ENCODE measurements at regions not wholly inside any gene's neighbourhood (a gene's known extent, or its start where the extent isn't known, plus 50 kb on each side); places are given as distances from the start of the nearest gene placed in this dataset.
A peak's percentile ranks its signal among the peaks of the same experiment; 100 is the strongest.

- no peak overlapping the region for H3K4me2 ChIP-seq (ENCODE audit: low read length)
- peak overlapping the region; percentile 1; the same call in 1 of the 2 replicates for H2AFZ ChIP-seq (ENCODE audit: low read depth, low read length)
- no peaks in the 10 kb centered on the region for H3K9me3 ChIP-seq (ENCODE audit: insufficient read depth, low read length)
- no peak overlapping the region for H3K4me3 ChIP-seq (ENCODE audit: low read length)
- H3K9ac ChIP-seq (ENCODE audit: low read length), result no peak overlapping the region
- TF ChIP-seq EZH2phosphoT487 (IDR thresholded peaks at IDR 0.05; ENCODE audit: low read depth) (no peak), CTCF (IDR thresholded peaks at IDR 0.05; ENCODE audit: low read depth, low read length) (no peak)
- no peaks in the 10 kb centered on the region for H3K36me3 ChIP-seq (replicated peaks; ENCODE audit: low read depth, low read length)
- H4K20me1 ChIP-seq (ENCODE audit: insufficient read depth, low read length), result no peaks in the 10 kb centered on the region
- no peaks in the 10 kb centered on the region for H3K79me2 ChIP-seq (ENCODE audit: low read length)
- H3K27ac ChIP-seq (ENCODE audit: low read length), result no peak overlapping the region
- no peaks in the 10 kb centered on the region for H3K27me3 ChIP-seq (ENCODE audit: low read depth, low read length)
- peaks cover 2% of the 10 kb centered on the region; the same call in 1 of the 2 replicates for H3K4me1 ChIP-seq (ENCODE audit: low read length)
These were observed 1025.7 kb downstream of the PLA2G4A start for GRCh38 chr1:187854457-187854856.

GRCh38 chr1:187862506-187862905 lies 1033.8 kb downstream of the PLA2G4A start:
- Histone ChIP-seq H3K9ac (ENCODE audit: low read length) (no peak overlapping the region), H3K4me1 (ENCODE audit: low read length) (no peaks in the 10 kb centered on the region), H3K4me3 (ENCODE audit: low read length) (no peak overlapping the region), H3K9me3 (ENCODE audit: insufficient read depth, low read length) (no peaks in the 10 kb centered on the region), H3K27me3 (ENCODE audit: low read depth, low read length) (no peaks in the 10 kb centered on the region), H4K20me1 (ENCODE audit: insufficient read depth, low read length) (no peaks in the 10 kb centered on the region), H3K79me2 (ENCODE audit: low read length) (no peaks in the 10 kb centered on the region), H3K27ac (ENCODE audit: low read length) (no peak overlapping the region), H3K36me3 (replicated peaks; ENCODE audit: low read depth, low read length) (no peaks in the 10 kb centered on the region), H3K4me2 (ENCODE audit: low read length) (no peak overlapping the region), H2AFZ (ENCODE audit: low read depth, low read length) (no peak overlapping the region)
- TF ChIP-seq EZH2phosphoT487 (IDR thresholded peaks at IDR 0.05; ENCODE audit: low read depth), result no peak
- TF ChIP-seq CTCF (IDR thresholded peaks at IDR 0.05; ENCODE audit: low read depth, low read length), result no peak

- Histone ChIP-seq H3K36me3 (replicated peaks; ENCODE audit: low read depth, low read length) (no peaks in the 10 kb centered on the region), H4K20me1 (ENCODE audit: insufficient read depth, low read length) (no peaks in the 10 kb centered on the region), H2AFZ (ENCODE audit: low read depth, low read length) (no peak overlapping the region), H3K79me2 (ENCODE audit: low read length) (no peaks in the 10 kb centered on the region), H3K4me1 (ENCODE audit: low read length) (no peaks in the 10 kb centered on the region), H3K27ac (ENCODE audit: low read length) (no peak overlapping the region), H3K4me3 (ENCODE audit: low read length) (no peak overlapping the region), H3K4me2 (ENCODE audit: low read length) (no peak overlapping the region), H3K9me3 (ENCODE audit: insufficient read depth, low read length) (no peaks in the 10 kb centered on the region), H3K27me3 (ENCODE audit: low read depth, low read length) (no peaks in the 10 kb centered on the region), H3K9ac (ENCODE audit: low read length) (no peak overlapping the region)
- TF ChIP-seq CTCF (IDR thresholded peaks at IDR 0.05; ENCODE audit: low read depth, low read length) (no peak), EZH2phosphoT487 (IDR thresholded peaks at IDR 0.05; ENCODE audit: low read depth) (no peak)
These were observed 1041.8 kb downstream of the PLA2G4A start for GRCh38 chr1:187870552-187870951.

- Histone ChIP-seq H3K9me3 (ENCODE audit: insufficient read depth, low read length) (no peaks in the 10 kb centered on the region), H3K4me2 (ENCODE audit: low read length) (no peak overlapping the region), H3K27ac (ENCODE audit: low read length) (no peak overlapping the region), H3K4me1 (ENCODE audit: low read length) (peaks cover 1% of the 10 kb centered on the region; the same call in 1 of the 2 replicates), H3K4me3 (ENCODE audit: low read length) (no peak overlapping the region), H3K36me3 (replicated peaks; ENCODE audit: low read depth, low read length) (no peaks in the 10 kb centered on the region), H3K9ac (ENCODE audit: low read length) (no peak overlapping the region), H2AFZ (ENCODE audit: low read depth, low read length) (no peak overlapping the region), H3K79me2 (ENCODE audit: low read length) (no peaks in the 10 kb centered on the region), H4K20me1 (ENCODE audit: insufficient read depth, low read length) (no peaks in the 10 kb centered on the region), H3K27me3 (ENCODE audit: low read depth, low read length) (no peaks in the 10 kb centered on the region)
- TF ChIP-seq EZH2phosphoT487 (IDR thresholded peaks at IDR 0.05; ENCODE audit: low read depth) (no peak), CTCF (IDR thresholded peaks at IDR 0.05; ENCODE audit: low read depth, low read length) (no peak)
These were observed 1042.6 kb downstream of the PLA2G4A start for GRCh38 chr1:187871177-187871845.

All from OCI-LY3 (cell line).